ENCODE measurements at regions not wholly inside any gene's neighbourhood (a gene's known extent, or its start where the extent isn't known, plus 50 kb on each side); places are given as distances from the start of the nearest gene placed in this dataset.
"Not testable (repeated sequence)": the region's sequence is repeated elsewhere in the genome, so short reads cannot be mapped to it uniquely, and the experiment has no call there.

DNA sequence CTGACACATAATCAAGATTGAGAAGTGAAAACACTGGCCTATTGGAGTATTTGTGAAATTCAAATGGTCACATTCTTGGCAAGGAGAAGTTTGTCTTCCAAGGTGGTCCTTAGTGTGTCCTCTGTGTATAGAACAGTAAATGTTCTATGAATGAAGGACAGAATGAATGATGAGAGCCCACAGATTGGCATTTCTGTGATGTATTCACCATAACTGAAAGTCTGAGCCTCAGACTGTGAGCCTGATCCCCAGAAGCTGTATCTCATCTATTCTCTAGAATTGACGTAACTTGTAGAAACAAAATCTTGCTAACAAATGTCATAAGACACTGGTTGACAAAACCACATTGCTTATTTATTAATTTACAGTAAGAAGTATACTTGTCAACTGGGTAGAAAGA, 111.5 kb upstream of the ETV3 start:
- peaks cover 47% of the 10 kb centered on the region for H3K9me3 Mint-ChIP-seq
- DNase-seq (ENCODE audit: low spot score), result no peak
- no peaks in the 10 kb centered on the region for H3K4me1 Mint-ChIP-seq
- no peak overlapping the region for H3K4me3 Mint-ChIP-seq
- no peak for ATAC-seq
- H3K27me3 Mint-ChIP-seq (ENCODE audit: low read depth), result peaks cover 15% of the 10 kb centered on the region
- no peak overlapping the region for H3K27ac Mint-ChIP-seq
- TF ChIP-seq SP1 (CRISPR knock-in tag; conservative IDR thresholded peaks at IDR 0.05) (no peak), USF2 (CRISPR knock-in tag; IDR thresholded peaks at IDR 0.05) (no peak), ZNF512 (CRISPR knock-in tag; IDR thresholded peaks at IDR 0.05; ENCODE audit: borderline replicate concordance) (no peak), JAZF1 (CRISPR knock-in tag; IDR thresholded peaks at IDR 0.05) (no peak), OVOL2 (CRISPR knock-in tag; IDR thresholded peaks at IDR 0.05; ENCODE audit: borderline replicate concordance) (no peak)
- TF ChIP-seq, protein P1, sequence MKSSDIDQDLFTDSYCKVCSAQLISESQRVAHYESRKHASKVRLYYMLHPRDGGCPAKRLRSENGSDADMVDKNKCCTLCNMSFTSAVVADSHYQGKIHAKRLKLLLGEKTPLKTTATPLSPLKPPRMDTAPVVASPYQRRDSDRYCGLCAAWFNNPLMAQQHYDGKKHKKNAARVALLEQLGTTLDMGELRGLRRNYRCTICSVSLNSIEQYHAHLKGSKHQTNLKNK (CRISPR knock-in tag; IDR thresholded peaks at IDR 0.05), result no peak
- TF ChIP-seq, protein P2, sequence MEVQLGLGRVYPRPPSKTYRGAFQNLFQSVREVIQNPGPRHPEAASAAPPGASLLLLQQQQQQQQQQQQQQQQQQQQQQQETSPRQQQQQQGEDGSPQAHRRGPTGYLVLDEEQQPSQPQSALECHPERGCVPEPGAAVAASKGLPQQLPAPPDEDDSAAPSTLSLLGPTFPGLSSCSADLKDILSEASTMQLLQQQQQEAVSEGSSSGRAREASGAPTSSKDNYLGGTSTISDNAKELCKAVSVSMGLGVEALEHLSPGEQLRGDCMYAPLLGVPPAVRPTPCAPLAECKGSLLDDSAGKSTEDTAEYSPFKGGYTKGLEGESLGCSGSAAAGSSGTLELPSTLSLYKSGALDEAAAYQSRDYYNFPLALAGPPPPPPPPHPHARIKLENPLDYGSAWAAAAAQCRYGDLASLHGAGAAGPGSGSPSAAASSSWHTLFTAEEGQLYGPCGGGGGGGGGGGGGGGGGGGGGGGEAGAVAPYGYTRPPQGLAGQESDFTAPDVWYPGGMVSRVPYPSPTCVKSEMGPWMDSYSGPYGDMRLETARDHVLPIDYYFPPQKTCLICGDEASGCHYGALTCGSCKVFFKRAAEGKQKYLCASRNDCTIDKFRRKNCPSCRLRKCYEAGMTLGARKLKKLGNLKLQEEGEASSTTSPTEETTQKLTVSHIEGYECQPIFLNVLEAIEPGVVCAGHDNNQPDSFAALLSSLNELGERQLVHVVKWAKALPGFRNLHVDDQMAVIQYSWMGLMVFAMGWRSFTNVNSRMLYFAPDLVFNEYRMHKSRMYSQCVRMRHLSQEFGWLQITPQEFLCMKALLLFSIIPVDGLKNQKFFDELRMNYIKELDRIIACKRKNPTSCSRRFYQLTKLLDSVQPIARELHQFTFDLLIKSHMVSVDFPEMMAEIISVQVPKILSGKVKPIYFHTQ (CRISPR knock-in tag; IDR thresholded peaks at IDR 0.05), result no peak
- POLR2A ChIA-PET, result no interaction called here
- peaks cover 21% of the 10 kb centered on the region for H3K36me3 Mint-ChIP-seq
- CTCF ChIA-PET, result no interaction called here

GRCh38 chr1:157249326-157249725, 111.1 kb upstream of the ETV3 start:
- H3K4me1 Mint-ChIP-seq, result no peaks in the 10 kb centered on the region

DNA sequence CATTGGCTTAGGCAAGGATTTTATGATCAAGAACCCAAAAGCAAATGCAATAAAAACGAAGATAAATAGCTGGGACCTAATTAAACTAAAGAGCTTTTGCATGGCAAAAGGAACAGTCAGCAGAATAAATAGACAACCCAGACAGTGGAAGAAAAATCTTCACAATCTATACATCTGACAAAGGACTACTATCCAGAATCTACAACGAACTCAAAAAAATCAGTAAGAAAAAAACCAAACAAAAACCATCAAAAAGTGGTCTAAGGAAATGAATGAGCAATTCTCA, 109.5 kb upstream of the ETV3 start:
- CTCF ChIA-PET; H3K27ac Mint-ChIP-seq; DNase-seq (ENCODE audit: low spot score); H3K27me3 Mint-ChIP-seq (ENCODE audit: low read depth); POLR2A ChIA-PET; H3K4me3 Mint-ChIP-seq; H3K4me1 Mint-ChIP-seq; H3K36me3 Mint-ChIP-seq; ATAC-seq: not testable (repeated sequence)
- peaks cover 27% of the 10 kb centered on the region for H3K9me3 Mint-ChIP-seq

More at GRCh38 chr1:157249326-157249725, 111.1 kb upstream of the ETV3 start:
- TF ChIP-seq MAX (CRISPR knock-in tag; IDR thresholded peaks at IDR 0.05), result no peak
- TF ChIP-seq, protein P3, sequence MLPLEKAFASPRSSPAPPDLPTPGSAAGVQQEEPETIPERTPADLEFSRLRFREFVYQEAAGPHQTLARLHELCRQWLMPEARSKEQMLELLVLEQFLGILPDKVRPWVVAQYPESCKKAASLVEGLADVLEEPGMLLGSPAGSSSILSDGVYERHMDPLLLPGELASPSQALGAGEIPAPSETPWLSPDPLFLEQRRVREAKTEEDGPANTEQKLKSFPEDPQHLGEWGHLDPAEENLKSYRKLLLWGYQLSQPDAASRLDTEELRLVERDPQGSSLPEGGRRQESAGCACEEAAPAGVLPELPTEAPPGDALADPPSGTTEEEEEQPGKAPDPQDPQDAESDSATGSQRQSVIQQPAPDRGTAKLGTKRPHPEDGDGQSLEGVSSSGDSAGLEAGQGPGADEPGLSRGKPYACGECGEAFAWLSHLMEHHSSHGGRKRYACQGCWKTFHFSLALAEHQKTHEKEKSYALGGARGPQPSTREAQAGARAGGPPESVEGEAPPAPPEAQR (CRISPR knock-in tag; IDR thresholded peaks at IDR 0.05), result no peak
- no peak for TF ChIP-seq SP1 (CRISPR knock-in tag; conservative IDR thresholded peaks at IDR 0.05)
- no peak for TF ChIP-seq RORB (CRISPR knock-in tag; IDR thresholded peaks at IDR 0.05)
- no peak for TF ChIP-seq ATF1 (CRISPR knock-in tag; IDR thresholded peaks at IDR 0.05)
- TF ChIP-seq, protein P4, sequence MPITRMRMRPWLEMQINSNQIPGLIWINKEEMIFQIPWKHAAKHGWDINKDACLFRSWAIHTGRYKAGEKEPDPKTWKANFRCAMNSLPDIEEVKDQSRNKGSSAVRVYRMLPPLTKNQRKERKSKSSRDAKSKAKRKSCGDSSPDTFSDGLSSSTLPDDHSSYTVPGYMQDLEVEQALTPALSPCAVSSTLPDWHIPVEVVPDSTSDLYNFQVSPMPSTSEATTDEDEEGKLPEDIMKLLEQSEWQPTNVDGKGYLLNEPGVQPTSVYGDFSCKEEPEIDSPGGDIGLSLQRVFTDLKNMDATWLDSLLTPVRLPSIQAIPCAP (CRISPR knock-in tag; IDR thresholded peaks at IDR 0.05), result no peak
- TF ChIP-seq, protein P5, sequence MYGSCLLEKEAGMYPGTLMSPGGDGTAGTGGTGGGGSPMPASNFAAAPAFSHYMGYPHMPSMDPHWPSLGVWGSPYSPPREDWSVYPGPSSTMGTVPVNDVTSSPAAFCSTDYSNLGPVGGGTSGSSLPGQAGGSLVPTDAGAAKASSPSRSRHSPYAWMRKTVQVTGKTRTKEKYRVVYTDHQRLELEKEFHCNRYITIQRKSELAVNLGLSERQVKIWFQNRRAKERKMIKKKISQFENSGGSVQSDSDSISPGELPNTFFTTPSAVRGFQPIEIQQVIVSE (CRISPR knock-in tag; IDR thresholded peaks at IDR 0.05; ENCODE audit: borderline replicate concordance), result no peak
- no peak for TF ChIP-seq MYBL2 (CRISPR knock-in tag; IDR thresholded peaks at IDR 0.05)
- TF ChIP-seq FOXK1 (CRISPR knock-in tag; IDR thresholded peaks at IDR 0.05), result no peak
- DNase-seq (ENCODE audit: low spot score), result no peak
- Mint-ChIP-seq H3K36me3 (peaks cover 19% of the 10 kb centered on the region), H3K9me3 (peaks cover 43% of the 10 kb centered on the region), H3K27ac (no peak overlapping the region), H3K27me3 (ENCODE audit: low read depth) (peaks cover 15% of the 10 kb centered on the region), H3K4me3 (no peak overlapping the region)
- CTCF ChIA-PET, result no interaction called here
- POLR2A ChIA-PET, result no interaction called here
- no peak for ATAC-seq

Data from WTC11 (cell line).